ENCODE measurements at regions not wholly inside any gene's neighbourhood (a gene's known extent, or its start where the extent isn't known, plus 50 kb on each side); places are given as distances from the start of the nearest gene placed in this dataset.
"Not testable (repeated sequence)": the region's sequence is repeated elsewhere in the genome, so short reads cannot be mapped to it uniquely, and the experiment has no call there.

DNA sequence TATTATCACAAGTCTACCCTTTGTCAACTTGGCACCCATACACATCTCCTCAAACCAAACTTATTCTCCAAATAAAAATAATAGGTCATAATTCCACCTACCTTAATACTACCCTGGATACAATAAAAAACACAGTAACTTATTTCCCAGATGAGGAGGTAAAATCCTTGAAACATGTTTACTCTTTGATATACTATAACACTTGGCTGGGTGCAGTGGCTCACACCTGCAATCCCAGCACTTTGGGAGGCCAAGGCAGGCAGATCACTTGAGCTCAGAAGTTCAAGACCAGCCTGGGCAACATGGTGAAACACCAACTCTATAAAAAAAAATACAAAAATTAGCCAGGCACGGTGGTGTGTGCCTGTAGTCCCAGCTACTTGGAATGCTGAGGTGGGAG lies 54.4 kb upstream of the PRSS3 start:
- DNase-seq: not testable (repeated sequence)

DNA sequence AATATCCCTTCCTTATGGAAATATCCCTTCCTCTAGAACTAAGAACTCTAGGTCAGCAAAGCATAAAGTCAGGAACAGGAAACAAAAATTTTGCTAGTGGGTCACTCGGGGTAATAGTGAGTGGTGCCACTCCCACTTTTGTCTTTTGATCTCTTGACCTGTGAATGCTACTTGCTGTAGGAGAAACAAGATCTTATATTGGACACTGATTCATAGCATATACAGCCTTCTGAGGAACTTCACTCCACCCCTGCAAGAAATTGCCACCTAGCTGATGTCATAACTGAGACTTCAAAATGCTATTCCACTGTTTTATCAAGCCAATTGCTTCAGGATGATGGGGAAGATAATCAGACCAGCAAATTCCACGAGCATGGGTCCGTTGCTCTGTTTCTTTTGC lies 53.3 kb upstream of the PRSS3 start:
- no peak for DNase-seq

DNA sequence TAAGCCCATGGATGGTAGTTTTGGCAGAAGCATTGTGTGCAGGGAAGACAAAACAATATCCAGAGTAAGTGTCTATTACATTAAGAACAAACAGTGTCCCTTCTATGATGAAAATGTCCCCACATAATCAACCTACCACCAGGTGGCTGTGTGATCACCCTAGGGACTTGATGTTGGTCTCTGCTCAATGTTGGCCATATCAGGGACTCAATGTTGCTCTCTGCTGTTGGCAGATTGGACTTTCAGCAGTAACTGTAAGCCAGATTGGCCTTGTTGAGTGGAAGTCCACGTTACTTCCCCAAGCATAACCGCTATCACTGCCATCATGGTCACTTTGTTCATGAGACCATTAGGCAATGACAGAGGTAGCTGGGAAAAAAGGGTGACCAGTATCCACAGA lies 52.8 kb upstream of the PRSS3 start:
- DNase-seq: no peak
